Left kidney (tissue), 1 donor: ENCODE measurements at regions not wholly inside any gene's neighbourhood (a gene's known extent, or its start where the extent isn't known, plus 50 kb on each side); places are given as distances from the start of the nearest gene placed in this dataset.
"Not testable (repeated sequence)": the region's sequence is repeated elsewhere in the genome, so short reads cannot be mapped to it uniquely, and the experiment has no call there.

Source experiments
- DNase-seq: peaks from one replicate; pipeline ENCODE4 v3.0.0-alpha.2; 2013

GRCh38 chr12:70008944-70009343, 183.9 kb downstream of the MYRFL start:
- DNase-seq = no peak

- no peak for DNase-seq
Observed at GRCh38 chr12:70011353-70011752, 186.3 kb downstream of the MYRFL start.

GRCh38 chr12:70013016-70013415, 188.0 kb downstream of the MYRFL start:
- not testable (repeated sequence) for DNase-seq

- DNase-seq = no peak
Observed at GRCh38 chr12:70028515-70028914, 203.5 kb downstream of the MYRFL start.

- no peak for DNase-seq
Observed at GRCh38 chr12:70028918-70029317, 203.9 kb downstream of the MYRFL start.

DNA sequence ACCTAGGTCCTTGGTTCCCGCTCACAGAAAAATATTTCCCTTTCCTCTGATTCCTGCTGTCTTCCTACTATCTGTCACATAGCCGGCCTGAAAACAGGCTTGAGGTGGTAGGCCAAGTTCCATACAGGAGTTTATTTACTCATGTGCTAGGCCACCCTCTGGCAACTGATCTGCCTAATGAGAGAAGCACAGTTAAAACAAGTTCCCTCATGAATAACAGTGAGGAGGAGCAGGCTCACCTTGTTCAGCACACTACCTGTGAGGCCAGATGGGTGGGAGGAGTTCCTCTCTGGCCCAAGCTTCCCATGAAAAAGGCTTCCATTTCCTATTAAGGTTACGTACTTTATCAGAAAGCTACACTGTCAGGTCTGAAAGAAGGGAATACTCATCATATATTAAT, 206.0 kb downstream of the MYRFL start:
- no peak for DNase-seq

DNA sequence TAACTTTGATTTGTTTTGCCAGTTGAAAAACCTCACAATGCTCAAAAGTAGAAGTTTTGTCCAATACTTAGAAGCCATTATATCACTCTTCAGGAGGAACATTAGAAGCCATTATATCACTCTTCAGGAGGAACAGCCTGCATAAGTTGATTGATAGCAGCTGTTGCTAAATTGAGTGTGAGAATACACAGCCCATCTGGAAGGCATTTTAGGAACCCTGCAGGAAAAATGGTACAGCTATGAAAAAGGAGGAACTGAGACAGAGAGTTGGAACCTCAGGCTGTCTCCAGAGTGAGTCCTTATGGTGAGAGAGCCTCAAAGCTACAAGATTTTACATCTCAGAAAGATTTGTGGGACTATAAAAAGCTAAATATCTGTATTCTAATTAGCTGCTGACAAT, 207.0 kb downstream of the MYRFL start:
- DNase-seq = no peak

- DNase-seq = no peak
Observed at GRCh38 chr12:70033310-70033709, 208.3 kb downstream of the MYRFL start.

GRCh38 chr12:70040141-70040540, 203.1 kb upstream of the CNOT2 start:
- no peak for DNase-seq

- no peak for DNase-seq
Observed at GRCh38 chr12:70042675-70043074, 200.6 kb upstream of the CNOT2 start.

DNA sequence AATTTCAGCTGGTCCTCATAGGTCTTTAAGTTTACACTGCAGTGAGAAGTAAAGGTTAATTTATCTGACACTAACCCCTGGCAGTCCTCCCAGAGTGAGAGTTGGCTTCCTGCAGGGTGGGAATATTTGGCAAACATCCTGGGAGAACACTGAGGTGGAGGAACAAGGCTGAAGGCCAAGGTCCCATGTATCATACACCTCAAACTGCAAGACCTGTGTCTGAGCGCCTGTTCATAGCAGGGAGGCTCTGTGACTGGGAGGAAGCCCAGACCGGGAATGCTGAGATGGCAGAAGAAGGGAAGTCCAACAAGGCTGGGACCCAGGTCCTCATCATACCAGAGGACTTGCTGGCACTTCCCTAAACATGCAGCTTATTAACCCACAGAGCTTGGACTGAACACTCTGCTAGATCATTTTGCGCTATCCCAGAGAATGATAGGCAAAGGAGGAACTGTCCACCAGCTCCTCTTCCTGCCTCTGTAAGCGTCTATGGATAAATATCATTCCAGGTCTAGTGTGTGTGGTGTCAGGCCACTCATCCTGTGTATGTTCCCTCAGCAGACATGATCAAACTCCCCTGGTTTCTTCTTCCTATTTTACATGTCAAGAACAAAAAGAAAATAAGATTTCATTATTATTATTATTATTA, 199.6 kb upstream of the CNOT2 start:
- DNase-seq = no peak

DNA sequence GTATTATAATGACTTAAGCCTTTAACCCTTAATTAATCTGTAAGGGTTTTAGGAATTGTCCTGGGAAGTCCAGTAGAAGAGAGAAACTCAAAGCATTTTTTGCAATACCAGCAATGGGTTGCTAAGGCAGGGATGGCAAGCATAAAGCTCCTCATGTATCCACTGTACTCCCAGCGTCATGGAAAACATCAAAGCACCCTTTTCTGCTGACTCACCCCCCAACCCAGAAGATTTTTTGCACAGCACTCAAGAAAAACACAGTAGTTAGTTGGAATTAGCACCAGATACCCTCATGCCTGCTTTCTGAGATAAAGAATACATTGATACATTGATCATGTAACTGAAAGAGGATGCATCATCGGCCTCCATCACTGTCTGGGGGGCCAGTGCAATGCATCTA, 199.1 kb upstream of the CNOT2 start:
- no peak for DNase-seq

GRCh38 chr12:70045036-70045435, 198.2 kb upstream of the CNOT2 start:
- DNase-seq = no peak

DNA sequence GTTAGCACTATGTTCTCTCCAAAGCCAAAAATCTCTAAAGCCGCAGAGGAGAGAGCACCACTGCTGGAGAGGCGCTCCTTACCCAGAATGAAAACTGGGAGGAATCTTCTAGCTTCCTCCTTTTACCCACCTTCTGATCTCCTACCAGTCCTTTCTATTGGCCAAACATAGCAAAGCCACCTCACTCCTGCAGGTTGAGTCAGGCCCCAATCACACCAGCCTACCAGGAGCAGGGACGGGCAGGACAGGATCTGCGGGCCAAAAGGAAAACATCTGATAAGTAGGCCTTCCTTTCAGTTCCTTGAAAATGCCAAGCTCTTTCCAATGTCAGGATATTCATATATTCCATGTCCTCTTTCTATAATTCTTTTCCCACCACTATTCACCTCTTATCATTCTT, 197.7 kb upstream of the CNOT2 start:
- DNase-seq = no peak

- DNase-seq = no peak
Observed at GRCh38 chr12:70048521-70049250, 194.5 kb upstream of the CNOT2 start.

DNA sequence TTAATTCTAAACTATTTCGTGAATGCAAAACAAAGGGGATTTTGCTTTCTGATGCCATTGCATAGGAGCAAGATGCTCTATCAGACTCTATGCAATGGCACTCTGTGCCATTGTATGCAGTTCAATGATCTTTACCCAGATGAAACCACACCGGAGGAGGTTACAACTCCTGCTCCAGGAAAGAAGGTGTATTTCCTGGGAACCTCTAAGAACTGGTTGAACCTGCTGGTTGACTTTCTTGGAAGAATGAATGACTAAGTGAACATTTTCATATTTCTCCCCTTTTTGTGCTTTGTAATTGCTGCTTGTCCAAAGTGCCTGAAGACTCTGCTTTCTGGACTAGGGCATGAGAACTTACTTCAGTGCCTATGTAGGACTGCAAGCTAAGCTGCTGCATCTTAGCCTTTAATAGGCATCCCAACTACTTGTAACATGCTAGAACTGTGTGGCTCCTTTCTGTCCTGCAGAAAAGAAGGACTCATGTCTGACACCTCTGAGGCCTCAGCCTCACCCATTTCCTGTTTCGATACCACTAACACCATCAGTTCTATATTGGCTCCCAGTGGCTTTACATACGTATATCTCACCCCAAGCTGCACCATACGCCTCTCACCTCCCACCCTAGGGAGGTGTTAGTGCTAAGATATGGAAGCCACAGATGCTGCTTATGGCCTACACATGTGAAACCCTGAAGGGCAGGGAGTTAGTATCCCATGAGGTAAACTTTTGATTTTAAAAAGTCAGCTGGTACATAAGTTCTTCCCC, 193.5 kb upstream of the CNOT2 start:
- no peak for DNase-seq

DNA sequence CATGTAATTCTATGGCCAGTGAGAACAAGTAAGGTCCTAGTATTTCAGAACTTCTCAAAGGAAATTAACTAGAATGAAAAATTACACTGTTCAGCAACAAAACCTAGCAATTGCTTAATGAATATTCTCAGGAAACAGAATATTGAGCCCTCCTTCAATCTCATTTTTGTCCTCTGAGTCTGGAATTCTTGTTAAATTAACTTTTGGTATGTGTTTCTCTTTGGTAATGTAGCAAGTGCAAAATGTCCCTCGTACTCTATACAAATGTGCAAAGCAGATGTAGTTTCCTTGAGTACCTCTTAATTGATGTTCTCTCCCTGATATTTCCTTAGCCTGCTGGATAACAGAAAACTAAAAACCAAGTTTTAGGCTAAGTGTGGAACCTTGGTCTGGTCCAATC, 190.8 kb upstream of the CNOT2 start:
- DNase-seq = no peak

DNA sequence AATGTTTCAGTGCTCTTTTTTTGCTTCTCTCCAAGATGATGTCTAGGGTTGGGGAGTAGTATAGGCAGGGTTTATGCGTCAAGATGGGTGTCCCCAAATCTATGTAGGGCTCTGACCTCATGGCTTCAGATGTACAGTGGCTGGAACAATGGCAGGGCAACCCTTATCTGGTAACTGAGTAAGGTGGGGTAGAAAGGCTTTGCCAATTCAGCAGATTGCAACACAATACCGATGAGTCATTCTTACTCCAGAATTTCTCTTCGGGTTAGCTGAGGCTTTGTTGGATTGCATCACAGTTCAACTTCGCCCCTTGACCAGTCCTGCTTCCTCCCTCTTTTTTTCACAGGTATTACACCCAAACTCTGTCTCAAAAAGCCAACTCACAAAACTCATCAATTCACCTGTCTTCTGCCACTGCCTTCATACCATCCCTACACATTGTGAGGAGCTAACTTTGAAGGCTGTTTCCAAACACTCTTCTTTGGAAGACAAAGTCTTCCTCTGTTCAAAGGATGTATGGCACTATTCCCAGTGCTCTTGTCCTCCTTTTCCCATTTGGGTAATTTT, 190.2 kb upstream of the CNOT2 start:
- DNase-seq = no peak

DNA sequence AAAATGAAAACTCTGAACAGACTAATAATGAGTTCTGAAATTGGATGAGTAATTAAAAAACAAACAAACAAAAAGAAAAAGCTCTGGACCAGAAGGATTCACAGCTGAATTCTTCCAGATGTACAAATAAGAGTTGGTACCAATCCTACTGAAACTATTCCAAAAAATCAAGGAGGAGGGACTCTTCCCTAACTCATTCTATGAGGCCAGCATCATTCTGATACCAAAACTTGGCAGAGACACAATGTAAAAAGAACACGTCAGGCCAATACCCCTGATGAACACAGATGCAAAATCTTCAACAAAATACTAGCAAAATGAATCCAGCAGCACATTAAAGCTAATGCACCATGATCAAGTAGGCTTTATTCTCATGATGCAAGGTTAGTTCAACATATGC, 183.9 kb upstream of the CNOT2 start:
- DNase-seq = no peak

DNA sequence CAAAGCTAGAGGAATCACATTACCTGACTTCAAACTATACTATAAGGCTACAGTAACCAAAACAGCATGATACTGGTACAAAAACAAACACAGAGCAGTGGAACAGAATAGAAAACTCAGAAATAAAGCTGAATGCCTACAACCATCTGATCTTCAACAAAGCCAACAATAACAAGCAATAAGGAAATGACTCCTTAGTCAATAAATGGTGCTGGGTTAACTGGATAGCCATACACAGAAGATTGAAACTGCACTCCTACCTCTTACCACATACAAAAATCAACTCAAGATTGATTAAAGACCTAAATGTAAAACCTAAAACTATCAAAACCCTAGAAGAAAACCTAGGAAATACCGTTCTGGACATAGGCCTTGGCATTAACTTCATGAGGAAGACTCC, 182.6 kb upstream of the CNOT2 start:
- no peak for DNase-seq

DNA sequence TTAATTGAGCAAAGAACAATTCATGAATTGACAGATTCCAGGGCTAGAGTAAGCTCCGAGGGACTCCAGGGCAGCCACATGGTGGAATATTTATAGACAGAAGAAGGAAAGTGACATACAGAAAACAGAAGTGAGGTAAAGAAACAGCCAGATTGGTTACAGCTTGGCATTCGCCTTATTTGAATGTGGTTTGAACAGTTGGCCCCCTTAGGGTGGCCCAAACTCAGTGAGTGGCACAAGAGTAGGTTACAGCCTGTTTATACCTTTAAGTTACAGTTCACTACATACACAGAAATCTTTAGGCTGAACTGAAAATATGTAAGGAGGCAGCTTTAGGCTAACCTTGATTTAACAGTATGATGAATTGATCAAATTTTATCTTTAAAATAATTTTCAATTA, 174.5 kb upstream of the CNOT2 start:
- DNase-seq = no peak

DNA sequence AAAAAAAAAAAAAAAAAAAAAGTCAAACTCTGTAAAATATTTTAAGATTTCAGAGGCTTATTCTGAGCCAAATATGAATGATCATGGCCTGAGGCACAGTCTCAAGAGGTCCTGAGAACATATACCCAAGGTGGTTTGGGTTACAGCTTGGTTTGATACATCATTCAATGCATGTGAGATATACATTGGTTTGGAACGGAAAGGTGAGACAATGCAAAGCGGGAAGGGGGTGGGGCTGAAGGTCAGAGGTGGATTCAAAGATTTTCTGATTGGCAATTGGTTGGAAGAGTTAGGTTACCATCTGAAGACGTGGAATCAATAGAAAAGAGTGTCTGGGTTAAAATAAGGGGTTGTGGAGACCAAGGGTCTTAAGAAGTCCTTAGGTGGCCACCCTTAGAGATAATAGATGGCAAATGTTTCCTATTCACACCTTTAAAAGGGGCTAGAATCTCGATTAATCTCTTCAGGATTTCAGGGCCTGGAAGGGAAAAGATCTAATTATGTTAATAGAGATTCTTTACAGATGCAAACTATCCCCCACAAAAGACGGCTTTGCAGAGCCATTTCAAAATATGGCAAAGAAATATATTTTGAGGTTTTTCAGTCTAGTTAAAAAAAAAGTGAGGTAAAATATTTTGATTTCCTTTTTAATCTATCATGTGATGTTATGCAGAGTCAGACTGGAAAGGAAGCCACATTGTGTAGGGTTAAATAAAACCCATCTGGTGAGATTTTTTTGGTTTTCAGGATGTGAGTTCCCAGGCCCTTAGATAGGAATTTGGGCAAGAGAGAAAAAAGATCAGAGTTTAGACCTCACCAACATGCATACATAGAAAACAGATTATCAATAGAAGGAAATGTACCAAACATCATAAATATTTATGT, 173.8 kb upstream of the CNOT2 start:
- no peak for DNase-seq
